Ascending aorta (tissue), 2 donors: ENCODE measurements at regions not wholly inside any gene's neighbourhood (a gene's known extent, or its start where the extent isn't known, plus 50 kb on each side); places are given as distances from the start of the nearest gene placed in this dataset.

Experiments used
- DNase-seq, 2 donors: peaks; one replicate each; pipeline ENCODE4 v3.0.0-alpha.2; 2019; ENCODE audit warnings: low spot score in 2 of 2
- H3K27ac ChIP-seq, 2 donors: fragments of 200-600 bp; sonication (generic); one replicate each; pipeline ENCODE4 v1.5.1; 2016 to 2017; ENCODE audit warnings: mild to moderate bottlenecking in 1 of 2
- H3K27me3 ChIP-seq: fragments of 200-600 bp; sonication (generic); one replicate; pipeline ENCODE4 v1.5.1; 2017
- H3K36me3 ChIP-seq, 2 donors: fragments of 200-600 bp; sonication (generic); one replicate each; pipeline ENCODE4 v1.5.1; 2016
- H3K4me1 ChIP-seq, 2 donors: fragments of 200-600 bp; sonication (generic); one replicate each; pipeline ENCODE4 v1.5.1; 2016 to 2017; ENCODE audit warnings: mild to moderate bottlenecking in 1 of 2
- H3K4me3 ChIP-seq, 2 donors: fragments of 200-600 bp; sonication (generic); one replicate each; pipeline ENCODE4 v1.5.1; 2016 to 2017; ENCODE audit warnings: mild to moderate bottlenecking in 1 of 2
- H3K9me3 ChIP-seq, 2 donors: fragments of 200-600 bp; sonication (generic); one replicate each; pipeline ENCODE4 v1.5.1; 2016
- CTCF ChIP-seq, 3 experiments: fragments of 200-600 bp in 2 of 3; fragments of 450-650 bp in 1 of 3; sonication (generic) in 2 of 3; IDR thresholded peaks; one replicate each; pipeline ENCODE4 v1.5.1; 2016 to 2019; ENCODE audit warnings: antibody characterized with exemption in 3 of 3, mild to moderate bottlenecking in 1 of 3, moderate library complexity in 1 of 3
- intact Hi-C: fragments of 100-400 bp; cut with DNase I; formaldehyde crosslinking; loops from one replicate; pipeline ENCODE4 v1.15.1; 2023

GRCh38 chr12:20120403-20120725 is 248.0 kb upstream of the PDE3A start:
- Histone ChIP-seq H3K9me3 (no peaks in the 10 kb centered on the region), H3K36me3 (no peaks in the 10 kb centered on the region), H3K27ac (peak overlapping the region; percentile 24 to 44), H3K27me3 (no peaks in the 10 kb centered on the region), H3K4me3 (no peak overlapping the region), H3K4me1 (peaks cover 0 to 6% of the 10 kb centered on the region in 2 donors)
- no peak for TF ChIP-seq CTCF (IDR thresholded peaks at IDR 0.05)
- DNase-seq, result no peak
- intact Hi-C loops, result loop anchor here (5.0 to 10.0 kb wide), 2 partner anchors 247 to 346 kb away; partner anchors contain the start of gene PDE3A

DNA sequence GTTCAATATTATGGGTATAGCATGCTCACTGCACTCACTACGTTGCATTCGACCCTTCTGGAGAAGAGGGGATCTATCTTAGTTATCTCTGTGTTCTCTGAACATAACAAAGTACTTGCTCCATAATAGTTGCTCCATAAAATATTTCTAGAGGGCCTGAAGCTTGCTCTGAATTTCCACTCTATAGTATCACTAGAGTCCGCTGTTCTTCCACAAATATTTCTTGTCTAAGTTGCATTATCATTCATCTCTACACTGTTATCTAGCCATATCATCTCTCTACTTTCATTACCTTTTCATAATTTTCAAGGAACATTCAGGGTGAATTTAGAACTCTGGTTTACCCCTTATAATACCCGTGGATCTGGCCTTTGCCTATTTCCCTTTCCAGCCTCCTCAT is 246.1 kb upstream of the PDE3A start:
- H3K27me3 ChIP-seq, result no peaks in the 10 kb centered on the region
- H3K4me1 ChIP-seq, result peaks cover 0 to 10% of the 10 kb centered on the region in 2 donors
- TF ChIP-seq CTCF (IDR thresholded peaks at IDR 0.05), result no peak
- no peaks in the 10 kb centered on the region for H3K9me3 ChIP-seq
- DNase-seq, result no peak
- H3K27ac ChIP-seq, result peak overlapping the region; percentile 32 to 39
- no peak overlapping the region for H3K4me3 ChIP-seq
- intact Hi-C loops, result loop anchor here (5.0 to 10.0 kb wide), 2 partner anchors 245 to 347 kb away; partner anchors contain the start of gene PDE3A
- no peaks in the 10 kb centered on the region for H3K36me3 ChIP-seq

GRCh38 chr12:20123465-20123864 is 244.9 kb upstream of the PDE3A start:
- Histone ChIP-seq H3K36me3 (no peaks in the 10 kb centered on the region), H3K27me3 (no peaks in the 10 kb centered on the region), H3K4me1 (peaks cover 0 to 10% of the 10 kb centered on the region in 2 donors), H3K27ac (peak overlapping the region in 1 of 2 donors; percentile 37), H3K4me3 (no peak overlapping the region), H3K9me3 (no peaks in the 10 kb centered on the region)
- DNase-seq, result no peak
- intact Hi-C loops, result loop anchor here (5.0 to 10.0 kb wide), 2 partner anchors 244 to 349 kb away; partner anchors contain the start of gene PDE3A
- no peak for TF ChIP-seq CTCF (IDR thresholded peaks at IDR 0.05)

DNA sequence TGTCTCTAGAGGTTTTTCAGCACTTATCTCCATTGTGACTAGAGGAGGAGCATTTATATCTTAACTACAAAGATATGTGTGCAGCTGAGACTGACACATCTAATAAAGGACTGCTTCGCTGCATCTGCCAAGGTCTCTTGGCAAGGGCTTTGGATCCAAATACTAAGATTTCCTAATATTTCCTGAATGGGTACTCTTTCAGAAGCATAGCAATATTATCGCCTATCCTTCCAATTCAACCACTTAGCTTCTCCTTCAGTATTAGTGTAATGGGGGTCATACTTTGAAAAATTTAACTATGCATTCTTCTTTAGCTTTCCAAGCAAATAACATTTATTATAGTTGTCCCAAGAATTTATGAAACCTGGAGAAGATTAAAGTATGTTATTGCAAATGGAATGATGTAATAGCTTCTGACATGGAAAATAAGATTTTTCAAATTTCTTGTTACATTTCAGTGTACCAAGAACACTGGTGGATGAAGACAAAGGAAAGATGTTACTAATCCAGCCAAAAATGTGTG is 243.0 kb upstream of the PDE3A start:
- TF ChIP-seq CTCF (IDR thresholded peaks at IDR 0.05), result no peak
- Histone ChIP-seq H3K4me3 (no peak overlapping the region), H3K9me3 (no peaks in the 10 kb centered on the region), H3K4me1 (peaks cover 0 to 10% of the 10 kb centered on the region in 2 donors), H3K36me3 (no peaks in the 10 kb centered on the region), H3K27me3 (no peaks in the 10 kb centered on the region), H3K27ac (peak overlapping the region in 1 of 2 donors; percentile 23)
- intact Hi-C loops, result loop anchor here (10.0 kb wide), 1 partner anchor 351 kb away; no protein-coding TSS in a partner anchor
- DNase-seq, result no peak

DNA sequence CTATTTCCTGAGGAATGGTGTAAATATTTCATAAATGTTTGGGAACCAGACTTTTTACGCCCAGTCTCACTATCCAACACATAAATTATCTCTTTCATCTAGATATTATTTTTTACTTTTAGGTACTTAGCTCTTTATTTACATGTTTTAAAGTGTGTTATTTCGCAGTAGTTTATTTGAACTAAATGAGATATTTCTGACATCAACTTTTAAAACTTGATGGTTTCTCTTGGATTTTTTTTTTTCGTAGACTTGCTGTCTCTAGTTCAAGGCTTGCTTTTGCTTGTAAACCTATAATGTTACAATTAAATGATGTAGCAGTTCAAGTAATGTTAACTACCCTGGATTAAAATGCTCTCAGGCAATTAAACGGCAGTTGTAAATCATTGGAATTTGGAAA is 241.7 kb upstream of the PDE3A start:
- H3K4me3 ChIP-seq, result no peak overlapping the region
- H3K27me3 ChIP-seq, result no peaks in the 10 kb centered on the region
- intact Hi-C loops, result loop anchor here (10.0 kb wide), 1 partner anchor 352 kb away; no protein-coding TSS in a partner anchor
- no peak for DNase-seq
- H3K27ac ChIP-seq, result no peak overlapping the region
- peaks cover 0 to 10% of the 10 kb centered on the region in 2 donors for H3K4me1 ChIP-seq
- TF ChIP-seq CTCF (IDR thresholded peaks at IDR 0.05), result no peak
- H3K9me3 ChIP-seq, result no peaks in the 10 kb centered on the region
- no peaks in the 10 kb centered on the region for H3K36me3 ChIP-seq
